ENCODE measurements at regions not wholly inside any gene's neighbourhood (a gene's known extent, or its start where the extent isn't known, plus 50 kb on each side); places are given as distances from the start of the nearest gene placed in this dataset.
A peak's percentile ranks its signal among the peaks of the same experiment; 100 is the strongest.

GRCh38 chr13:33434676-33435075, 149.1 kb upstream of the STARD13 start:
- CTCF ChIA-PET, result no interaction called here
- POLR2A ChIA-PET, result no interaction called here
- Histone ChIP-seq H3K4me1 (ENCODE audit: control extremely low read depth in 1 of 4, control insufficient read depth in 4 of 4, insufficient read depth in 4 of 4, low read length in 3 of 4) (no peaks in the 10 kb centered on the region), H3K4me3 (ENCODE audit: control insufficient read depth in 1 of 7, extremely low read depth in 1 of 7, insufficient read depth in 4 of 7, low read depth in 2 of 7, low read length in 6 of 7) (no peak overlapping the region), H3K27me3 (replicated peaks in 2 of 5; ENCODE audit: control insufficient read depth in 4 of 5, insufficient read depth in 5 of 5, low read length in 4 of 5) (no peaks in the 10 kb centered on the region), H3K27ac (ENCODE audit: insufficient read depth in 1 of 2, low read depth in 1 of 2, low read length in 2 of 2, poor library complexity in 1 of 2, severe bottlenecking in 2 of 2) (no peak overlapping the region), H3K9me3 (ENCODE audit: control extremely low read depth in 1 of 5, control insufficient read depth in 4 of 5, insufficient read depth in 2 of 5, low read depth in 1 of 5, low read length in 4 of 5) (no peaks in the 10 kb centered on the region), H3K36me3 (ENCODE audit: control insufficient read depth in 4 of 4, insufficient read depth in 4 of 4, low read length in 3 of 4) (no peaks in the 10 kb centered on the region)
- WGBS (ENCODE audit: insufficient coverage), result no CpG with 5 or more reads among the region's 2 CpGs
- DNase-seq, result no peak

- WGBS (ENCODE audit: insufficient coverage), result no CpG with 5 or more reads among the region's 2 CpGs
- CTCF ChIA-PET, result no interaction called here
Observed at GRCh38 chr13:33435207-33435606, 149.7 kb upstream of the STARD13 start.

GRCh38 chr13:33438918-33439317, 153.4 kb upstream of the STARD13 start:
- 100% methylated on average over 1 of the region's 2 CpGs for WGBS (ENCODE audit: insufficient coverage)
- ChIA-PET CTCF (interaction anchor here (1.4 kb wide), 1 partner anchor 13 kb away, joined by 3 read pairs; no protein-coding TSS in a partner anchor), POLR2A (no interaction called here)
- DNase-seq, result no peak
- no peak overlapping the region for H3K27ac ChIP-seq (ENCODE audit: insufficient read depth in 1 of 2, low read depth in 1 of 2, low read length in 2 of 2, poor library complexity in 1 of 2, severe bottlenecking in 2 of 2)
- H3K4me3 ChIP-seq (ENCODE audit: control insufficient read depth in 1 of 7, extremely low read depth in 1 of 7, insufficient read depth in 4 of 7, low read depth in 2 of 7, low read length in 6 of 7), result no peak overlapping the region
- no peaks in the 10 kb centered on the region for H3K27me3 ChIP-seq (replicated peaks in 2 of 5; ENCODE audit: control insufficient read depth in 4 of 5, insufficient read depth in 5 of 5, low read length in 4 of 5)
- no peaks in the 10 kb centered on the region for H3K4me1 ChIP-seq (ENCODE audit: control extremely low read depth in 1 of 4, control insufficient read depth in 4 of 4, insufficient read depth in 4 of 4, low read length in 3 of 4)
- H3K36me3 ChIP-seq (ENCODE audit: control insufficient read depth in 4 of 4, insufficient read depth in 4 of 4, low read length in 3 of 4), result no peaks in the 10 kb centered on the region
- no peaks in the 10 kb centered on the region for H3K9me3 ChIP-seq (ENCODE audit: control extremely low read depth in 1 of 5, control insufficient read depth in 4 of 5, insufficient read depth in 2 of 5, low read depth in 1 of 5, low read length in 4 of 5)

More at GRCh38 chr13:33435207-33435606, 149.7 kb upstream of the STARD13 start:
- no peak for DNase-seq
- no peaks in the 10 kb centered on the region for H3K36me3 ChIP-seq (ENCODE audit: control insufficient read depth in 4 of 4, insufficient read depth in 4 of 4, low read length in 3 of 4)
- H3K9me3 ChIP-seq (ENCODE audit: control extremely low read depth in 1 of 5, control insufficient read depth in 4 of 5, insufficient read depth in 2 of 5, low read depth in 1 of 5, low read length in 4 of 5), result no peaks in the 10 kb centered on the region
- POLR2A ChIA-PET, result no interaction called here
- no peaks in the 10 kb centered on the region for H3K4me1 ChIP-seq (ENCODE audit: control extremely low read depth in 1 of 4, control insufficient read depth in 4 of 4, insufficient read depth in 4 of 4, low read length in 3 of 4)
- H3K4me3 ChIP-seq (ENCODE audit: control insufficient read depth in 1 of 7, extremely low read depth in 1 of 7, insufficient read depth in 4 of 7, low read depth in 2 of 7, low read length in 6 of 7), result no peak overlapping the region
- H3K27me3 ChIP-seq (replicated peaks in 2 of 5; ENCODE audit: control insufficient read depth in 4 of 5, insufficient read depth in 5 of 5, low read length in 4 of 5), result no peaks in the 10 kb centered on the region
- H3K27ac ChIP-seq (ENCODE audit: insufficient read depth in 1 of 2, low read depth in 1 of 2, low read length in 2 of 2, poor library complexity in 1 of 2, severe bottlenecking in 2 of 2), result no peak overlapping the region

GRCh38 chr13:33441015-33441414, 155.5 kb upstream of the STARD13 start:
- ChIA-PET POLR2A (no interaction called here), CTCF (no interaction called here)
- Histone ChIP-seq H3K4me1 (ENCODE audit: control extremely low read depth in 1 of 4, control insufficient read depth in 4 of 4, insufficient read depth in 4 of 4, low read length in 3 of 4) (no peaks in the 10 kb centered on the region), H3K27me3 (replicated peaks in 2 of 5; ENCODE audit: control insufficient read depth in 4 of 5, insufficient read depth in 5 of 5, low read length in 4 of 5) (no peaks in the 10 kb centered on the region), H3K9me3 (ENCODE audit: control extremely low read depth in 1 of 5, control insufficient read depth in 4 of 5, insufficient read depth in 2 of 5, low read depth in 1 of 5, low read length in 4 of 5) (no peaks in the 10 kb centered on the region), H3K36me3 (ENCODE audit: control insufficient read depth in 4 of 4, insufficient read depth in 4 of 4, low read length in 3 of 4) (no peaks in the 10 kb centered on the region), H3K27ac (ENCODE audit: insufficient read depth in 1 of 2, low read depth in 1 of 2, low read length in 2 of 2, poor library complexity in 1 of 2, severe bottlenecking in 2 of 2) (no peak overlapping the region), H3K4me3 (ENCODE audit: control insufficient read depth in 1 of 7, extremely low read depth in 1 of 7, insufficient read depth in 4 of 7, low read depth in 2 of 7, low read length in 6 of 7) (no peak overlapping the region)
- peak; percentile 9 to 30 (median 24) for DNase-seq
- no CpG with 5 or more reads among the region's 1 CpG for WGBS (ENCODE audit: insufficient coverage)

GRCh38 chr13:33445024-33445423, 159.5 kb upstream of the STARD13 start:
- no CpG with 5 or more reads among the region's 1 CpG for WGBS (ENCODE audit: insufficient coverage)
- CTCF ChIA-PET, result interaction anchor here (1.2 kb wide), 1 partner anchor 55 kb away, joined by 3 read pairs; no protein-coding TSS in a partner anchor

GRCh38 chr13:33445476-33445875, 159.9 kb upstream of the STARD13 start:
- Histone ChIP-seq H3K4me1 (ENCODE audit: control extremely low read depth in 1 of 4, control insufficient read depth in 4 of 4, insufficient read depth in 4 of 4, low read length in 3 of 4) (no peaks in the 10 kb centered on the region), H3K36me3 (ENCODE audit: control insufficient read depth in 4 of 4, insufficient read depth in 4 of 4, low read length in 3 of 4) (no peaks in the 10 kb centered on the region), H3K9me3 (ENCODE audit: control extremely low read depth in 1 of 5, control insufficient read depth in 4 of 5, insufficient read depth in 2 of 5, low read depth in 1 of 5, low read length in 4 of 5) (peaks cover 0 to 2% (median 0%) of the 10 kb centered on the region in 5 experiments), H3K27ac (ENCODE audit: insufficient read depth in 1 of 2, low read depth in 1 of 2, low read length in 2 of 2, poor library complexity in 1 of 2, severe bottlenecking in 2 of 2) (no peak overlapping the region), H3K27me3 (replicated peaks in 2 of 5; ENCODE audit: control insufficient read depth in 4 of 5, insufficient read depth in 5 of 5, low read length in 4 of 5) (no peaks in the 10 kb centered on the region), H3K4me3 (ENCODE audit: control insufficient read depth in 1 of 7, extremely low read depth in 1 of 7, insufficient read depth in 4 of 7, low read depth in 2 of 7, low read length in 6 of 7) (no peak overlapping the region)
- CTCF ChIA-PET, result interaction anchor here (1.2 kb wide), 1 partner anchor 55 kb away, joined by 3 read pairs; no protein-coding TSS in a partner anchor
- no peak for DNase-seq
- WGBS (ENCODE audit: insufficient coverage), result 33% methylated on average over 1 of the region's 4 CpGs
- POLR2A ChIA-PET, result no interaction called here

More at GRCh38 chr13:33445024-33445423, 159.5 kb upstream of the STARD13 start:
- Histone ChIP-seq H3K4me1 (ENCODE audit: control extremely low read depth in 1 of 4, control insufficient read depth in 4 of 4, insufficient read depth in 4 of 4, low read length in 3 of 4) (no peaks in the 10 kb centered on the region), H3K36me3 (ENCODE audit: control insufficient read depth in 4 of 4, insufficient read depth in 4 of 4, low read length in 3 of 4) (no peaks in the 10 kb centered on the region), H3K27ac (ENCODE audit: insufficient read depth in 1 of 2, low read depth in 1 of 2, low read length in 2 of 2, poor library complexity in 1 of 2, severe bottlenecking in 2 of 2) (no peak overlapping the region), H3K9me3 (ENCODE audit: control extremely low read depth in 1 of 5, control insufficient read depth in 4 of 5, insufficient read depth in 2 of 5, low read depth in 1 of 5, low read length in 4 of 5) (peaks cover 0 to 2% (median 0%) of the 10 kb centered on the region in 5 experiments), H3K27me3 (replicated peaks in 2 of 5; ENCODE audit: control insufficient read depth in 4 of 5, insufficient read depth in 5 of 5, low read length in 4 of 5) (no peaks in the 10 kb centered on the region), H3K4me3 (ENCODE audit: control insufficient read depth in 1 of 7, extremely low read depth in 1 of 7, insufficient read depth in 4 of 7, low read depth in 2 of 7, low read length in 6 of 7) (no peak overlapping the region)
- DNase-seq, result no peak
- POLR2A ChIA-PET, result no interaction called here

- ChIA-PET POLR2A (no interaction called here), CTCF (no interaction called here)
- Histone ChIP-seq H3K27ac (ENCODE audit: insufficient read depth in 1 of 2, low read depth in 1 of 2, low read length in 2 of 2, poor library complexity in 1 of 2, severe bottlenecking in 2 of 2) (no peak overlapping the region), H3K4me1 (ENCODE audit: control extremely low read depth in 1 of 4, control insufficient read depth in 4 of 4, insufficient read depth in 4 of 4, low read length in 3 of 4) (no peaks in the 10 kb centered on the region), H3K36me3 (ENCODE audit: control insufficient read depth in 4 of 4, insufficient read depth in 4 of 4, low read length in 3 of 4) (no peaks in the 10 kb centered on the region), H3K9me3 (ENCODE audit: control extremely low read depth in 1 of 5, control insufficient read depth in 4 of 5, insufficient read depth in 2 of 5, low read depth in 1 of 5, low read length in 4 of 5) (peaks cover 0 to 2% (median 0%) of the 10 kb centered on the region in 5 experiments), H3K27me3 (replicated peaks in 2 of 5; ENCODE audit: control insufficient read depth in 4 of 5, insufficient read depth in 5 of 5, low read length in 4 of 5) (no peaks in the 10 kb centered on the region), H3K4me3 (ENCODE audit: control insufficient read depth in 1 of 7, extremely low read depth in 1 of 7, insufficient read depth in 4 of 7, low read depth in 2 of 7, low read length in 6 of 7) (no peak overlapping the region)
- 86% methylated on average over 5 of the region's 5 CpGs for WGBS (ENCODE audit: insufficient coverage)
- no peak for DNase-seq
Observed at GRCh38 chr13:33446821-33447725, 161.5 kb upstream of the STARD13 start.
